DMS153 treated with DMSO at 0.1 percent for 48 hours (cell line): ENCODE measurements at regions not wholly inside any gene's neighbourhood (a gene's known extent, or its start where the extent isn't known, plus 50 kb on each side); places are given as distances from the start of the nearest gene placed in this dataset.

Experiments used
- DNase-seq: peaks from one replicate; lab custom pipeline; 2025; ENCODE audit not compliant: unreplicated experiment; lab: John Stamatoyannopoulos, UW

DNA sequence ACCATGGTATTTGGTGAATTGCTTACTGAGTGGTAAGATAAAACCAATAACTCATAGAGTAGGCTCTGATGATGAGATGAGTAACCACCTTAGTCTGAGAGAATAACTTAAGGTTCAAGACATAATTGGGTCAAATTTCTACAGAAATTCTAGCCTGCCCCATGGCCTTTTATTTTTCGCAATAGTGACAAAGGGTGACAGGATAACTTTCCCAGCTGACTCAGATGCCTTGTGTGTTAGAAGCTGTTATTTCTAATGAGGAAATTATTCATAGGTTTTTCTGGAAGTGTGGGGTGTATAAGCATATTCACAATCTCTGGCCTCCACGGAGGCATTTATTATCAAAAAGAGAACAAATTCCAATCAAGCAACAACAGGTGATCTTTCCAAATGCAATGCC lies 159.0 kb downstream of the NUP35 start:
- DNase-seq = no peak

DNA sequence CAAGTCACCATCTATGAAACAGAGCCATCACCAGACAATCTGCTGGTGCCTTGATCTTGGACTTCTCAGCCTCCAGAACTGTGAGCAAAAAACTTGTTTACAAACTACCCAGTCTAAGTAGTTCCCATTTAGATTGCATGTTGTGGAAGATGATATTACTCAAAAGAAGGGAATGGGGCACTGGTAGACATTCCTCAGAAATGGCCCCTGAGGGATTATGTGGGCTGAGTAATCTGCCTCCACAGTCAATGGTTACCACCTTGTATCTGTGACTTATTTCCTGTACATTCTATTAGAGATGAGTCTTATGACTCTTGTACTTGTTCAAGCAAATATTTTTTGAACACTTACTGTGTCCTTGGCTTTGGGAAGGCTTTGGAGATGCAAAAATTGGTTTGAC lies 160.4 kb downstream of the NUP35 start:
- no peak for DNase-seq

DNA sequence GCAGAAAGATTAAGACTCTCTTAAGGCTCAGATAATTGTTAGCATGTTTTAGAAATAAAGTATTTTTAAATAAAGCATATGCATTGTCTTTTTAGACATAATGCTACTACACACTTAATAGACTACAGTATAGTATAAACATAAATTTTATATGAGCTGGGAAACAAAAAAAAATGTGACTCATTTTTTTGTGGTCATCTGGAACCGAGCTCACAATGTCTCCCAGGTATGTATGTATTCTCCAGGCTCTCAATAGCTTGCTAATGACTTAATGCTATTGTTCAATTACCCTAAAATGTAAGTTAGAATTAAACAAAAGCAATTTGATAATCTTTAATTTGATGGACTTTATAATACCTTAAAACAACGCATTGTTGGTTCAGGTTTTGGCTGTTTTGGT lies 167.2 kb downstream of the NUP35 start:
- no peak for DNase-seq

DNA sequence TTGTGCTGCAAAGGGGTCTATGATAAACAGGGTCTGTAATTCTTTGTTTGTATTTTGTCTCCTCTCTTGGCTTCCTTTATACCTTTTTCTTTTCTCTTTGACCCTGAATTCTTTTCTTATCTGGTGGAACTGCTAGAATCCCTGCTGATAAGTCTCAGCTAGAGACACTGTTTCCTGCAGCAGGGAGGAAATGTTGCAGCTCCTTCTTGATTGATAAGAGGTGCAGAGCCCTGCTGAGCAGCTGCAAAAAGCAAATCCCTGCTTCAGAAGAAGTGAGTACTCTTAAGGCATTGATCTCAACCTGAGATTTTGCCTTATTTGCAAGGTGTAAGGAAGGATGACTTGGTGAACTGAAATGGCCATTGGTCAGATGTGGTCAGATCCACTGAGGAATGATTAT lies 167.8 kb downstream of the NUP35 start:
- DNase-seq = no peak

DNA sequence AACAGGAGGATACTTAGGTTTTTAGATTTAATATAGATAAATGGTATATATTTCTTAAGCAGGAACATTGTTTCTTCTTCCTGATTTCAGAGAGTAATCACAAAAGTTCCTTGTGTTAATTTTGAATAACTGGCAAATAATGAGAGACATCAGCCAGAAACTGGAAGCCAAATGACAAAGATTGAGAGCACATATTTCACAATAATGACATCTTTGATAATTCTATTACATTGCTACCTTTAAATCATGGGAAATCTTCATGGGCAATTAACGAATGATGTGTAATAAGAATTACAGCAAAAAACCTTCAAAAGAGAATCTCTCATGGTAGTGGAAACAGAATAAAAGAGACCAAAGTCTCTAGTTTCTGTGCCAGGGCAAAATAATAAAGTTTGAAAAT lies 215.1 kb downstream of the NUP35 start:
- no peak for DNase-seq

DNA sequence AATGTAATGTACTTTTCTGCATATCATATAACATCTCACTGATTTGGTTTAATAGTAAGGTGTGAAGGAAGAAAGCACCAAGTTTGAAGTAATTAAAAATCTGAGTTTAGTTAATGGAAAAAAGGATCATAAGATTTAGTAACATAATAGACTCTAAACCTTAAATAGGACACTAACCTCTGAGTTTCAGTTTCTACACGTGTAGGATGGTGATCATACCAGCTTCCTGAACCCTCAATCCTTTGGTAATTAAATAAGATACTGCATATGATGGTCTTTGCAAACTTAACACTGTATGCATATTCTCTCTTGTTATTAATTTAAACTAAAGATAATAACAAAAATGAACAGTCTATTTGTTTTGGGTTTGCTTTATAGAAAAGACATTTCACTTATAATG lies 216.8 kb downstream of the NUP35 start:
- DNase-seq = no peak

DNA sequence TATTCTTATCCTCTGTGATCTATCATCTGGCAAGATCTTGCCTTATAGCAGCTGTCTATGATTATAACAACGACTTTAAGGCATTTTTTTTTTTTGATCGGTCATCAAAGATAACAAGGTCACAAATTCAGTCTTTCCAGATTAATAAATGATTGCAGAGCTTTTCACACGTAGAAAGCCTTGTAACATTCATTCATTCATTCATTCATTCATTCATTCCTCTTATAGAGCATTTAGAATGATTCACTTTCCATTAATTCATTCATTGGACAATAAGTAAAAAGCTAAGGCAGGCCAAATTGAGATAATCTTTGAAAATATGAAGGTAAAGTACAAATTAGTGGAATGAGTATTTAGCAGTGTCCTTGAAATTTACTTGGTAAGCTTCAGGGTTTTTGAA lies 223.7 kb downstream of the NUP35 start:
- DNase-seq = no peak

DNA sequence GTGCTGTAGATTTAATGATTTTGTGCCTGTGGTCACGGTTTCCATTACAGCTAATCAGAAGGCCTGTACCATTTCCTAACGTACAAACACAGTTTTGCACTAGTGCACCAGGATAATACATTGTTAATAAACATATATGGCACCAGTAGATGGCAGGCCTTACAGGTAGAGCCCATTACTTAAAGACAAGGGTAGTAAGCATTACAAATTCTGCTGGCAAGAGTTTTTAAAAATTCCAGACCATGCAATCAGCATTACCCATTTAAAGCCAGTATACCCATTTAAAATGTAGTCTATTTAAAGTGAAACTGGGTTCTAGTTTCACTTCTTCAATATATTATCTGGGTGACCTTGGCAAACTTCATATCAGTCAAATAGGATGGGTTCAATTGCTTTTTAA lies 224.2 kb downstream of the NUP35 start:
- DNase-seq = no peak

DNA sequence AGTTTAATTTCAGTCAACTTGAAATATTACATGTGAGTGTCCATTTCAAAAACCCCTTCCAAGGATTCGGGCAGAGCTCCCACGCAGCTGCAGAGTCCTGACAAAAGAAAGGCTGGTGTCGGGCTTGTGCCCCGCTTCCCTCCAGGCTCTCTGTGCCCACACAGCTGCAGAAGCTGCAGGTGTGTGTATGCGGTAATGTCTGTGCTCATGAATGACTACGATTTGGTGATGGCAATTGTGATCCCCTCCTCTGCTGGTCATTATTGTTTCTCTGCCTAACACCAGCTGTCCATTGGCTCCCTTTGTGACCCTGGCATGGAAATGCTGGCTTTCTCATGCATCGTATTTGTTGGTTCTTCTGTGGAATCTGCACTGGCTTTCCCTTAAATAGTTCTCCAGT lies 224.8 kb downstream of the NUP35 start:
- DNase-seq = no peak

DNA sequence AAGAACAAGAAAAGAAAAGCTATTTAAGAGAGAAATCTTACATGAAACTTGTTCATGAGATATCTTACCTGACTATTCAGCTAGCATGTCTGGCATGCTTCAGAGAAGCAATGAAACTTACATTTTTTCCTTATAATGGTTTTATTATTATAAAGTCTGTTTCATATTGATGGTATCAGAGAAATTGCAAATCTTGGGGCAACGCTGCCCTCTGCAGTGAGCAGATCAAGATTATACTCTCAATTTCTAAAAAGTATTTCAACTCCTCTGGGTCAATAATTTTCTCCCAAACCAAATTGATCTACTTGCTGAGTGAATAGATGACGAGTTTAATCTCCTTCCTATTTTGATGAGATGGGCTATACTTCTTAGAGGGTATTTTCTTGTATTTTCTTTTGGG lies 235.6 kb downstream of the NUP35 start:
- no peak for DNase-seq

DNA sequence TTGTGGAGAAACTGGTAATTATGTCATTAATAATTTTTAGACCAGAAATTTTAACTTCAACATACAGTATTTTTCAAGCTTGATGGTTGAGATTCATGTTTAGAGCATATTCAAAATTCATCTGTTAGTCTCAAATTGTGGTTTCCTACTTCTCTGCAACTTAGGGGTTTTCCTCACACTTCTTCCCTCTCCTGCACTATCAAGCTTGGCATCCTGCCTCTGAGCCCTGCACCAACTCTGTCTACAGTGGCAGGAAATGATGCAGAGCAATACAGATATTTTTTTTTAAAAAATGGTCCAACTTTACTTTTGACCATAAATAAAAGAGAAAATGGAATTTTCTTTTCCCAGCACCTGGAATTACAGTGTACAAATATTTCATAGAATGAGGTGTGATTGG lies 247.3 kb downstream of the NUP35 start:
- no peak for DNase-seq

DNA sequence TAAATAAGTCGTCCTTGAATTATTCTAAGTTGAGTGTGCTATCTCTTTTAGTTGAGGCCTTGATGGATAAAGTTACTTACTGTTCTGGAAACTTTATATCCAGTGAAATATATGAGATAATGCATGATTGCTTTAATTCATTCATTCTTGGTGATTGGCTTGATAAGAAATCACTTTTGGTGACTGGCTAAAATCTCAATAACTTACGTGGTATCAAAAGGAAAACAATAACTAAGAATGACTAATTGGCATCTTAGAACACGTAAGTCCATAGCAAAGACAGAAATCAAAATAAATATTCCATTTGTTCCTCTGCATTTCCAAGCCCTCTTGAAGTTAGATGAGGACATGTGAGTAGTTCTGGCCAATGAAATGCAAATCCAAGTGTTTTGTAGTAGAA lies 251.6 kb downstream of the NUP35 start:
- no peak for DNase-seq

DNA sequence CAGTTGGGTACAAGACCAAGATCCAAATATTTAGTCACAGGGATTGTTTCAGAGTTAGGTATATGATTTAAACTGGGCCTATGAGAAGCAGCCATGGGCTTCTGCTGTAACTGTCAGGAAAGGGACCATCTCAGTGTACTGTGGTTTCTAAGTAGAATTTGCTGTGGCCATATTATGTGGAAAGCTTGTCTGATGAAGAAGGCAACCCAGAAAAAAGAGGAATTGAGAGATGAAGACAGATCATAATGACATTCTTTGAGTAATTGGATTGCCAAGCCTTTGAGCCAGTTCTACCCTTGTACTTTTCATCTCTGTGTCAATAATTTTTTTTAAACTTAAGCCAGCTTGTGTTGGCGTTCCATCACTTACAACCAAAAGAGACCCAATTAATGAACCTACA lies 259.6 kb downstream of the NUP35 start:
- DNase-seq = no peak

DNA sequence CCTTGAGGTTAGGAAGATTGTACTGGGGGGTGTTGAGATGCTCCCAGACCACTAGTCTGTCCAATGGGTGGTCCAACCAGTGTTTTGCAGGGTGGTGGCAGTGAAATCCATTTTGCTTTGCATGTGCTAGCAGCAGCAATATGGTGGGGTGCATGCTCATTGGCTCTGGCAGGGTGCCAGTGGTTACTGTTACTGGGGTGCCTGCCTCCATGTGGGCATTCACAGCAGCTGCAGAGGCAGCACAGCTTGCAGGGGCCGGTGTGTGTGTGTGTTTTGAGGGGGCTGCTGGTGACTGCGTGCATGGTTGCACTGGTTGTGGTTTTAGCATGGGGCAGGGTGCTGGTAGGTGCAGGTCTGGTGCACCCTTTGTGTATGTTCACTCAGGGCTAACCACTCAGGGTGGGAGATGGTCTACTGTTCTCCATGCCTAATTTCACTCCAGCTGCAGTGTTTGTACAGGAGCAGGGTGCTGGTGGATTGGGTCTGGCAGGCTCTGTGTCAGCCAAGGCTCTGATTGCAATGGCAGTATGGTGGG lies 265.4 kb downstream of the NUP35 start:
- DNase-seq = no peak

DNA sequence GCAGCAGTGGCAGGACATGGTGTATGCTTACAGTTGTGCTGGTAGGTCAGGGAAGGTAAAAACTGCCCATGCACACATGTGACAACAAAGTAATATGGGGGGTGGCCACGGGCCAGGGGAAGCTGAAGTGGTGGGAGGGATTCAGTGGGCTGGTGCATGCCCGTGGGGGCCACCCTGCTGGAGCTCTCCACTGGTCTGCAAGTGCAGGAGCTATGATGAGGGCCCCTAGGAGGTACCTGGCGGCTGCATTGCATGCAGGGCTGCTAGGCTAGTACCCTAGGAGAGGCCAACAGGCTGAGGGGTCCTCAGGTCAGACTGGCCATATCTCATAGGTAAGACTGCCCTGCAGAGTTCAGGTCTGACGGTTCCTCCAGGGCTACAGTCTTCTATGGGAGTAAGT lies 265.9 kb downstream of the NUP35 start:
- DNase-seq = no peak

DNA sequence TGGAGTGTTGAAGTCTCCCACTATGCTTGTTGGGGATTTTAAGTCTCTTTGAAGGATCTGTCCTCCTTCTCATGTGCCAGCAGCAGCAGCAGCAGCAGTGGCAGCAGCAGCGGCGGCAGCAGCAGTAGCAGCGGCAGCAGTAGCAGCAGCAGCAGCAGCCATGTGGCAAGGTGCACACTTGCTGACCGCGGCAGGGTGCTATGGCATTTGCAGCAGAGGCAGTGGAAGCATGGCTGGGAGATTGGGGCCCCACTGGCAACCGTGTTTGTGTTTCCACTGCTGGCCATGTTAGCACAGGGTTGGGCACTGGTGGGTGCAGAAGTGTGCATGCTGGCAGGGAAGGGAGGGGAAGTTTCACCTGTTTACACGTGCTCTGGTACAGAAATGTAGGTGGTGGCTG lies 280.1 kb downstream of the NUP35 start:
- DNase-seq = no peak

DNA sequence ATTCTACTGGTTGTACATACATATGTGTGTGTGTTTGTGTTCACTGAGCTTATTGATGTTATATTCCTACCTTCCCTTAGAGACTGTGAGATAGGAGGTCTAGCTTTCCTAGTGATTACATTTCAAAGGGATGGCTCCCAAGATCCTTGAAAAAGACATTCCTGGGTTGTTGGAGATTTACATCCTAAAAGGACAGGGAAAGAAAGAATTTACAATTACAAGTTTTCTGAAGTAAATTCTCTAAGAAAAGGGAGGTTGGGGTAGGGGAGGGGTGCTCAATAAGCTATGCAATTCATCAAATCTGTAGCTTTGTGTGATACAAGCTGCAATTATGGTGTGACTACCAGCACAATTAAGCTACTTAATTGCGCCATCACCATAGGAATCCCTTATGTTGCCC lies 284.3 kb downstream of the NUP35 start:
- DNase-seq = no peak

DNA sequence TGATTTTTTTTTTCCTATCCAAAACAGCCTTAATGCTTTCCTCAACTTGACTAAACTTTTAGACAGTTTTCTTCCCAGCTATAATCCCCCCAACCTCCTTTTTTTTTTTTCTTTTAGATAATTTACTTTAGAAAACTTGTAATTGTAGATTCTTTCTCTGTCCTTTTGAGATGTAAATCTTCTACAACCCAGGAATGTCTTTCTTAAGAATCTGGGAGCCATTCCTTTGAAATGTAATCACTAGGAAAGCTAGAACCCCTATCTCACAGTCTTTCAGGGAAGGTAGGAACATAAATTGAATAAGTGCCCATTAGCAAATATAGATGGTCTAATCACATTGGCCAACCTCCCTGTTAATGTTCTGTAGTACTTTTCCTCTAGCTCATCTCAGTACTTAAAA lies 285.4 kb downstream of the NUP35 start:
- no peak for DNase-seq

DNA sequence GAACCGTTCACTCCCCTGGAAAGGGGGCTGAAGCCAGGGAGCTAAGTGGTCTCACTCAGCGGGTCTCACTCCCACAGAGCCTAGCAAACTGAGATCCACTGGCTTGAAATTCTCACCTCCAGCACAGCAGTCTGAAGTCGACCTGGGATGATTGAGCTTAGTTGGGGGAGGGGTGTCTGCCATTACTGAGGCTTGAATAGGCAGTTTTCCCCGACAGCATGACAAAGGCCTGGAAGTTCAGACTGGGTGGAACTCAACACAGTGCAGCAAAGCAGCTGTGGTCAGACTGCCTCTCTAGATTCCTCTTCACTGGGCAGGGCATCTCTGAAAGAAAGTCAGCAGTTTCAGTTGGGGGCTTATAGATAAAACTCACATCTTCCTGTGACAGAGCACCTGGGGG lies 292.5 kb downstream of the NUP35 start:
- no peak for DNase-seq

DNA sequence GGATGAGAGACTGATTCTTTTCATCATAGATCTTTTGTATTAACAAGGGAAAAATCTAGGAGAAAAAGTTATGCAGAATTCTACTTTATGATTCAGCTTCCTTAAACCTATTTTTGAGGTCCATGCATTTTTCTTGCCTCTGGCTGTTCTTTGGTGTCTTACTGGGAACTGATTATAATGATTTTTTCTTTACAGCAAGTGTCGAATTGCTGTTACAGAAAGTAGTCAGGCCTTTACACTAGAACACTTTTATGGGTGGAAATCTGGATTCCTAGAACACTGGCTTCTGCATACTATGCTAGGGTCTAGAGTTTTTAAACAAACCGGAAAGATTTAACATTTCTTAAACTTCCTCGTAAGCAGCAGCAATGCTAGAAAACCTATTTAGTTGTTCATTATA lies 302.6 kb downstream of the NUP35 start:
- DNase-seq = no peak

DNA sequence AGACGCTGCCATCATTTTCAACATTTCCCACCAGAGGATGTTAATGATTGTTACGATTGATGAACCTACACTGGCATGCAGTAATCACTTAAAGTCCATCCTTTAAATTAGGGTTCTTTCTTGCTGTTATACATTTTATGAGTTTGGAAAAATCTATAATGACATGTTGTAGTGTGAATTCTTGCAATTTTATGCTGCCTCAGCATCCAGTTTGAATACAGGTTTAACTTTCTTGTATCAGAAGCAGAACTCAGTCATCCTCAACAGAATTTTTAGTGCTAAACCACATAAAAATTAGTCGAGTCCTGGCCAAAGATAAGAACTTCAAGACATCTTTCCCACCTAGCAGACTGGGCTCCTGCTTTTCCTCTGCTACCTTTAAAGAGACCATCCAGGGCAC lies 303.3 kb downstream of the NUP35 start:
- no peak for DNase-seq

DNA sequence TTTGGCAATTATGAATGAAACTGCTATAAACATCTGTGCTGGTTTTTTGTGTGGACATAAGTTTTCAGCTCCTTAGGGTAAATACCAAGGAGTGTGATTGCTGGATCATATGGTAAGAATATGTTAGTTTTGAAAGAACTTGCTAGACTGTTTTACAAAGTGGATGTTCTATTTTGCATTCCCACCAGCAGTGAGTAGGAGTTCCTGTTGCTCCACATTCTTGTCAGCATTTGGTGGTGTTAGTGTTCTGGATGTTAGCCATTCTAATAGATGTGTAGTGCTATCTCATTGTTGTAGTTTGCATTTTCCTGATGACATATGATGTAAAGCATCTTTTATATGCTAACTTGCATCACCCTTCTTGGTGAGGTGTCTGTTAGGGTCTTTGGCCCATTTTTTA lies 304.6 kb downstream of the NUP35 start:
- no peak for DNase-seq

DNA sequence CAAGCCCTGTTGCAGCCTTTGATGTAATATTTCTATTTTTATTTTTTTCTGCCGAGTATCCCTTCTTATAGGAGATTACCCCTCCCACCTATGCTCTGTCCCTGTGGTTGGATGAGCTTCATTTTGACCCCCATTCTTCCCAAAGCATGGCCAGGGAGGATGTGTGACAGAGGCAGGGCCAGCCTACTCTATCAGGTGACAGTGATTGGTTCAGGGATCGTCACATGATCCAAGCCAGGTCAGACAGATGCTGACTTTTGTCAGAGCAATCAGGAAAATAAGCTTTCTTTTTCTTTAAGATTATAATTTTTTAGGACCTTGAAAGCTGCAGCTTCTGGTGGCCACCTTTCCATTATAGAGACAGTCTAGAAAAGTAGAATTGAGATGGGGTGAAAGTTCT lies 314.3 kb downstream of the NUP35 start:
- DNase-seq = no peak

DNA sequence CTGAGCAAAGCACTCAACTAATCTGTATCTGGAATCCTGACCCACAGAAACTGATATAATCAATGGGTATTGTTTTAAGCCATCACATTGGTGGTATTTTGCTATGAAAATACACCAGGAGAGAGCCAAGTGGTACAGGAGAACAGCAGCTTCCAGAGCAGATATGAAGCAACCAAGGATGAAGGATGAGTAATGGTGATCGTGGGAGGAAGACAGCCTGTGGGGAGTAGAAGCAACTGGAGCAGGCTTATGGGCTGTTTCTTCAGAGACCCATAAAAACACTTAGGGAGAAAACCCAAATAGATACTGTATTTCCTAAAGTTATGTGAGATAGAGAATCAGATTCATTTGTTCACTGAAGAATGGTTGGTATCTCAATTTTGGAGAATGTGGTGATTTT lies 330.8 kb downstream of the NUP35 start:
- no peak for DNase-seq
